ENCODE measurements at regions not wholly inside any gene's neighbourhood (a gene's known extent, or its start where the extent isn't known, plus 50 kb on each side); places are given as distances from the start of the nearest gene placed in this dataset.

DNA sequence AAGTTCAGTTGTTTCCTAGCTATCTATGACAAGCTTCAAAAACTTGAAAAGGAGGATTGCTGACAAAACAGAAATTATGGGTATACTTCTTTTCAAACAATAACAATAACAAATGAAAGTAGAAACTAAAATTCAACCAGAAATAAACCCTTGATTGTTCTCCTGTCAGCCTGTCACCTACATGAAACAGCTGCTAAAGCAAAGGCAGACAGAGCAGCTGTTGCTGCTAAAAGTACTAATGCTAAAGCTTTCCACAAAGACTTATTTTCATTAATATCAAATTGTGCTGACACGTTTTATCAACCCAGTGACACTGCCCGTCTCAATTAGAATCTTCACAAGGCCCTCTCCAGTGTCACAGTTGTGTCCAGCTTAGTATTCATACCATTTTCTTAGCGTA, 533.2 kb upstream of the GBE1 start:
- DNase-seq (no peak), ATAC-seq (no peak)
- no peaks in the 10 kb centered on the region for H3K9me3 ChIP-seq
- no peaks in the 10 kb centered on the region for H3K4me1 ChIP-seq
- H3K4me3 ChIP-seq: no peak overlapping the region
- TF ChIP-seq, protein P1, sequence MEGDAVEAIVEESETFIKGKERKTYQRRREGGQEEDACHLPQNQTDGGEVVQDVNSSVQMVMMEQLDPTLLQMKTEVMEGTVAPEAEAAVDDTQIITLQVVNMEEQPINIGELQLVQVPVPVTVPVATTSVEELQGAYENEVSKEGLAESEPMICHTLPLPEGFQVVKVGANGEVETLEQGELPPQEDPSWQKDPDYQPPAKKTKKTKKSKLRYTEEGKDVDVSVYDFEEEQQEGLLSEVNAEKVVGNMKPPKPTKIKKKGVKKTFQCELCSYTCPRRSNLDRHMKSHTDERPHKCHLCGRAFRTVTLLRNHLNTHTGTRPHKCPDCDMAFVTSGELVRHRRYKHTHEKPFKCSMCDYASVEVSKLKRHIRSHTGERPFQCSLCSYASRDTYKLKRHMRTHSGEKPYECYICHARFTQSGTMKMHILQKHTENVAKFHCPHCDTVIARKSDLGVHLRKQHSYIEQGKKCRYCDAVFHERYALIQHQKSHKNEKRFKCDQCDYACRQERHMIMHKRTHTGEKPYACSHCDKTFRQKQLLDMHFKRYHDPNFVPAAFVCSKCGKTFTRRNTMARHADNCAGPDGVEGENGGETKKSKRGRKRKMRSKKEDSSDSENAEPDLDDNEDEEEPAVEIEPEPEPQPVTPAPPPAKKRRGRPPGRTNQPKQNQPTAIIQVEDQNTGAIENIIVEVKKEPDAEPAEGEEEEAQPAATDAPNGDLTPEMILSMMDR (IDR thresholded peaks at IDR 0.05 in 4 of 5, conservative IDR thresholded peaks at IDR 0.05 in 1 of 5): no peak
- TF ChIP-seq POLR2A (IDR thresholded peaks at IDR 0.05): no peak
- H3K27ac ChIP-seq: no peak overlapping the region
- intact Hi-C loops (cut with DNase I; ENCODE audit: low total_unique reads) (no loop called here), in situ Hi-C loops (cut with MboI; ENCODE audit: low sequenced_read_pairs in 4 of 4) (no loop called here)
- no peaks in the 10 kb centered on the region for H3K36me3 ChIP-seq
- H3K27me3 ChIP-seq: no peaks in the 10 kb centered on the region

DNA sequence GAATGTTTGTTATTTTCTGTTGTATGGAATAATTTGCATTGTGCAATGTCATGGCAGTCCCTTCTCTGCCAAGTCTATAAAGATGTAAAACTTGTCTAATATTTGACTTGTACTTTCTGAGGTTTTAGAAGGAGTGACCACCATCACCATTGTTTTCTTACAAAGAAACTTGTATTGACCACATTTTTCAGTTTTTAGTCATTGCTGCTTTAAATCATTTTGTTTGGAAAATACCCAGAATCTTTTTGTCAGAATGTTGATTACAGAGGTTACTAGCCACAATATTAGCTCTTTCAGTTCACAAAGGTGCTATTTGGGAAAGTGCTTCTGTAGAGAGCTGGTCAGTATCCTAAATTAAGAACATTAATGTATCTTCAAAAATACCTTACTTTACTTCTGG, 532.4 kb upstream of the GBE1 start:
- Histone ChIP-seq H3K27me3 (no peaks in the 10 kb centered on the region), H3K9me3 (no peaks in the 10 kb centered on the region), H3K27ac (no peak overlapping the region), H3K4me1 (no peaks in the 10 kb centered on the region), H3K36me3 (no peaks in the 10 kb centered on the region), H3K4me3 (no peak overlapping the region)
- in situ Hi-C loops (cut with MboI; ENCODE audit: low sequenced_read_pairs in 4 of 4): no loop called here
- TF ChIP-seq POLR2A (IDR thresholded peaks at IDR 0.05): no peak
- TF ChIP-seq, protein P1 (IDR thresholded peaks at IDR 0.05 in 4 of 5, conservative IDR thresholded peaks at IDR 0.05 in 1 of 5): no peak
- ATAC-seq: no peak
- intact Hi-C loops (cut with DNase I; ENCODE audit: low total_unique reads): no loop called here
- no peak for DNase-seq

DNA sequence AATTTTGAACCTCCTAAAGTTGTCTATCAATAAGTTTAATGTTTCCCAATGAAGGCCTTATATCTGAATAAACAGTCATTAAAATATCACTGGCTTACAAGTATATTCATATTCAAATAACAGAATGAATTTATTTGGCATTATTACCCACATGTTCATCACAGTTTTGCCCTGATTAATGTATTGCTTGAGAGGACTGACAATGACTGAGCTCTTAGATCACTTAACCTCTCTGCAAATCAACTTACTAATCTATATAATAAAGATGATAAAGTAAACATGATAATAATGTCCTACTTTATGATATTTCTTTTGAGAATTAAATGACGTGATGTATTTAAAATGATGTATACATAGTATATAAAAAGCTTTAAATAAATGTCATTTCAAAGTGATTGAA, 532.0 kb upstream of the GBE1 start:
- Histone ChIP-seq H3K9me3 (no peaks in the 10 kb centered on the region), H3K4me1 (no peaks in the 10 kb centered on the region), H3K36me3 (no peaks in the 10 kb centered on the region), H3K27ac (no peak overlapping the region), H3K4me3 (no peak overlapping the region), H3K27me3 (no peaks in the 10 kb centered on the region)
- DNase-seq (no peak), ATAC-seq (no peak)
- TF ChIP-seq, protein P1 (IDR thresholded peaks at IDR 0.05 in 4 of 5, conservative IDR thresholded peaks at IDR 0.05 in 1 of 5): no peak
- TF ChIP-seq POLR2A (IDR thresholded peaks at IDR 0.05): no peak
- in situ Hi-C loops (cut with MboI; ENCODE audit: low sequenced_read_pairs in 4 of 4) (no loop called here), intact Hi-C loops (cut with DNase I; ENCODE audit: low total_unique reads) (no loop called here)

DNA sequence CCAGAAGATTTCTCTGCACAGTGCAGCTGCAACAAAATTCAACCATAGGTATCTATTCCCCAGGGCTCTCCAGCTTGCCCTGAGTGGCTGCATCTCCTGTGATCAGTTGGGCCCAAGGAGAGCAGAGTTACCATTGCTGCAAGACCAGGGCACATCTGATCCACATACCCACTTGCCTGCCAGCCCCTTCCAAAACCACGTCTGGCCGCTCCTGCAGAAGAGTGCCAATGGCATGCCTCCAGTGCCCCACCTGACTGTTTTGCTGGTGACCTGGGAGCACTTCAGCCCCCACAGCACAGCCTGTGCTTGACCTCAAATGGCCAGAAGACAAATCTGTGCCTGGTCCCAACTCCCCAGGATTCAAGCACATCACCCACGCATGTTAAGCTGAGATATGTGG, 526.1 kb upstream of the GBE1 start:
- Histone ChIP-seq H3K27me3 (no peaks in the 10 kb centered on the region), H3K4me1 (no peaks in the 10 kb centered on the region), H3K27ac (no peak overlapping the region), H3K9me3 (no peaks in the 10 kb centered on the region), H3K4me3 (no peak overlapping the region), H3K36me3 (no peaks in the 10 kb centered on the region)
- intact Hi-C loops (cut with DNase I; ENCODE audit: low total_unique reads) (no loop called here), in situ Hi-C loops (cut with MboI; ENCODE audit: low sequenced_read_pairs in 4 of 4) (no loop called here)
- ATAC-seq (no peak), DNase-seq (no peak)
- no peak for TF ChIP-seq POLR2A (IDR thresholded peaks at IDR 0.05)
- TF ChIP-seq, protein P1 (IDR thresholded peaks at IDR 0.05 in 4 of 5, conservative IDR thresholded peaks at IDR 0.05 in 1 of 5): no peak

DNA sequence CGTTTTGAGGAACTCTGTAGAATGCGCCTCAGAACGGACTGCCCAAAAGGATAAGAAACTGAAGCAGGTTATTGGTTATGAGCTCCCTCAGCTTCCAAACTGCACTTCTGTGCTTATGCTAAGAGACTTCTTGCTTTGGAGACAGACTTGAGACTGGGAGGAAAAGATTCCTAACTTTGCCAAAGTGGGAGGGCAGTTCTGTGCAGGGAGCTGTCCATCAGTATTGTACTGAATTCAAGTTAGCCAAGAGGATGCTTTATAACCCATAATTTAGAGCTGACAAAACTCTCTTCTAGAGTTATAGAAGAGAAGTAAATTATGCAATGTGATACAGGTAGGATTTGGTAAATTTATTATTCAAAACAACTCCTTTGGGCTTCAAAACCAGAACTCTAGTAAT, 519.8 kb upstream of the GBE1 start:
- TF ChIP-seq POLR2A (IDR thresholded peaks at IDR 0.05): no peak
- TF ChIP-seq, protein P1 (IDR thresholded peaks at IDR 0.05 in 4 of 5, conservative IDR thresholded peaks at IDR 0.05 in 1 of 5): no peak
- DNase-seq (no peak), ATAC-seq (no peak)
- no peaks in the 10 kb centered on the region for H3K27me3 ChIP-seq
- H3K4me3 ChIP-seq: no peak overlapping the region
- in situ Hi-C loops (cut with MboI; ENCODE audit: low sequenced_read_pairs in 4 of 4) (no loop called here), intact Hi-C loops (cut with DNase I; ENCODE audit: low total_unique reads) (no loop called here)
- H3K9me3 ChIP-seq: no peaks in the 10 kb centered on the region
- no peaks in the 10 kb centered on the region for H3K36me3 ChIP-seq
- H3K4me1 ChIP-seq: no peaks in the 10 kb centered on the region
- H3K27ac ChIP-seq: no peak overlapping the region
